Fibroblast of upper back skin (primary cell): ENCODE measurements at regions not wholly inside any gene's neighbourhood (a gene's known extent, or its start where the extent isn't known, plus 50 kb on each side); places are given as distances from the start of the nearest gene placed in this dataset.
"Not testable (repeated sequence)": the region's sequence is repeated elsewhere in the genome, so short reads cannot be mapped to it uniquely, and the experiment has no call there.

Source experiments
- DNase-seq: peaks from one replicate; pipeline ENCODE4 v3.0.0-alpha.2; 2013

DNA sequence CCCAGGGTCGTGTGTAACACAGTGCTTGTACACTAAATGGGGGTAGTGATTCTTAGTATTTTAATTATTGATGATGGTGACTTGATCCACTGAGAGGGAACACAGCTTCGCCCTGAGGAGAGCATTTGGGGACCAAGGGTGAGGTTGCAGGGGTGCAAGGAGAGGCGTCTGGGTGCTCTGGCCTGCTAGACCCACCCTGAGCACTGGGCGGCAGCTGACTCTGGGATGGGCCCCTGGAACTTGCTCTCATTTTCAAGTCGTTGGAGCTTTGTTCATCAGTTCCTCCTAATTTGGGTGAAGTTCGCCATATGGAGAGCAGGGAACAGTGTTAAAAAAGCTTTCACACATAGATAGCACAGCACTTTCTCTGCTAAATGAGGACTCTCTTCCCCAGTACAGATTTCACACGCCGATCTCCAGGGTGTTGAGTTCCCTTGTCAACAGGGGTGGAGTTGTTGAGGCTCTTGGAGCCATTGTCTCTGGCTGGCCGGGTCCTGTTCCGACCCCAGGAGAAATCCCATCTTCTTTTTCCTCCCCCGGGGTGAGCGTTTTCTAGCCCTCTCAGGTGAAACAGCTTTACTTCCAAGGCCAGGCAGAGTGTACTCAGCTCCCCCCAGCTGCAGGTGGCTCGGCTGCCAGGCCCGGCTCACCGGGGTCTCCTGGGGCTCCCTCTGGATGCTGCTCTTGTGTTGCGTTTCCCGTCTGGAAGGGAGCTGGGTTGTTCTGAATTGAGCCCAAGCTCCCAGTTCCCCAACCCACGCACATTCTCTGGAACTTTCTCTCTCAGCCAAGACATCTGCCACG lies 367.4 kb downstream of the RPS6KC1 start:
- DNase-seq: no peak

DNA sequence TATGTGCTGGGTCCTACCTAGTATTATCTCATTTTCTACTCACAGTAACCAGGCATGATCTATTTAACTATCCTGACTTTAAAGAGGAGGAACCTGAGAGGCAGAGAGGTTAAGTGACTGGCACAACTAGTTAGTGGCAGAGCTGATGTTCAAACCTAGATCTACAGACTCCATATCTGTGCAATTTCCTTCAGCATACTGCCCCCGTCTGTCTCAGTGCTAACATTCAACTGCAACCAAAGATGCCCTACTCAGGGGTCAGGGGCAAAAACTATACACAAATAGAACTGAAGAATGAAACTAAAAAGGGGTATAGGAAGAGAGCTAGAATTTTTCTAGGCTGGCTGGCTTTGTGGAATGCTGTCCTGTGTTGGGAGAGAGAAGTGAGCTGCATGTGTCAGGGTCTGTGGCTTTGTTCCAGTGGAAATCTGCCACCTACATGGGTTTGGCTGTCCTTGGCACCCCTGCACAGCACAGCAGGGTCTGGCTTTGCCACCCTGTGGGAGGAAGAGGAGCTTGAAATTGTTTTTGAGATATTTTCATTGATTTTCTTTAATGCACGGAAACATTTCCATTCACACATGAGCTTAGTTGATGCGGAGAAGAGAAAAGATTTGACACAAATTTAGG lies 368.5 kb downstream of the RPS6KC1 start:
- no peak for DNase-seq

DNA sequence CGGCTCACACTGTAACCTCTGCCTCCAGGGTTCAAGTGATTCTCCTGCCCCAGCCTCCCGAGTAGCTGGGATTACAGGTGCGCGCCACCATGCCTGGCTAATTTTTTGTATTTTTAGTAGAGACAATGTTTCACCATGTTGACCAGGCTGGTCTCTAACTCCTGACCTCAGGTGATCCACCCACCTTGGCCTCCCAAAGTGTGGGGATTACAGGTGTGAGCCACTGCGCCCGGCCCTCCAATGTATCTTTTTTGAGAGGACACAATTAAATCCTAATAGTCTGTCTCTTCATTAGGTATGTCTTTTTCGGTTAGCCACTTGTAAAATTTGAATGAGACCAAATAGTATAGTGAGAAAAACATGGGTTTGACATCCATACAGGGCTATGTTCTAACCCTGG lies 370.1 kb downstream of the RPS6KC1 start:
- not testable (repeated sequence) for DNase-seq

DNA sequence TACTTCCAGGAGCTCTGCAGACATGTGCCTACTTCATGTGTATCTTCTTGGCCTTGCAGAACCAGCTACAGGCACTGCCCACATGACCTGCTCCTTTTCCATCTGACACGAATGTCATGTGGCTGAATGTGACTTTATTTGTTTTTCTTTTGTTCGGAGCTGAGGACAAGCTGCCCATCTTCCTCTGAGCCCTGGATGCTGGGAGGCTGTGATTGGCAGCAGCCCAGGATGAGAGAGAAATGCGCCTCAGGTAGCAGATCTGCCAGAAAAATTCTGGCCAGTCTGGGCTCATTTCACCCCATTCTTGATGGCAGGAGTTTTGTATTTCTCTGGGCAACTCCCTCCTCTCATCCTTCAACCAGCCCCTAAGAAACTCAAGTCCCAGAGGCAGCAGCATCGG lies 372.0 kb downstream of the RPS6KC1 start:
- no peak for DNase-seq

DNA sequence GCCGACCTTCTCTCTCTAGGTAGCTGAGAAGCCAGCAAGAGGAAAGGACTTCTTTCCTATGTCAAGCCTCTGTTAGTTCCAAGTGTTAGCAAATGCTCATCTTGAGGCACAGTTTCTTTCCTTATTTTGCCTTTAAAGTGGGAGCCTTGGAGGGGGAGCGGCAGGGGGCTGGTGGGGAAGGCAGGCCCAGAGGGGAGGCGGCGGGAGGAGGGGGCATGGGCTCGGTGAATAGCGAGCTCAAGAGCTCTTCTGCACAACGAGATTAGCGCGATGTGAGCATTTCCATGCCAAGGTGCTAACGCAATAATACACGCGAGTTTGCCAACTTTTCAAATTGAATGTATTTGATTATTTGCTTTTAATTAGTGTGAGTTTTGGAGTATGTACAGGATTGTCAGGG lies 372.6 kb downstream of the RPS6KC1 start:
- DNase-seq: no peak

DNA sequence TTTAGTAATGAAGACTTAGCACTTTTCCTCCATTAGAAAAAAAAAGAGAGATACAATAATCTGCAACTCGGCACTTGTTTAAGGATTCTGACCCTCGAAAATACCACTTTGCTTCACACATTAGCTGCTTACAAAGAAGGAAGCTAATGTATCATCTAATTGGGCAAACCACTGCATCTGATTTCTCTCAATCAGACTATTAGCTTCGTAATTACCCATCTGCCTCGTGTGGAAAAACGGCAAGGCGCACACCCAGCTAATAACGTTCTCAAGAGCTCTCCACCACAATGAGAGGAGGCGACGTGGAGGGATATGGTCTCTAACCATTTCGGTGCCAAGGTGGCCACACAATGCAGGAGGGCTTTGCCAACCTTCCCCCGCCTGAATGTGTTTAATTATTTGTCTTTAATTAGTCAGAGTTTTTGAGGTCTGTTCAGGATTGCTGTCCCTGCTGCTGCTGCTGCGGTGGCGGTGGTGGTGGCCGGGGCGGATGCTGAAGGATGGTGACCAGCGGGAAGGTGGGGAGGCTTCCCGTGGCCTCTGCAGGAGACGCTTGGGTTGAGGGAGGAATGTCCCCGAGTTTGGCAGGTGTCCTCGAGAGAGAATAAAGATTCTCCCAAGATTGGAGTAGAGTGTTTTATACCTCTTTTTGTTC lies 374.5 kb downstream of the RPS6KC1 start:
- DNase-seq: no peak

DNA sequence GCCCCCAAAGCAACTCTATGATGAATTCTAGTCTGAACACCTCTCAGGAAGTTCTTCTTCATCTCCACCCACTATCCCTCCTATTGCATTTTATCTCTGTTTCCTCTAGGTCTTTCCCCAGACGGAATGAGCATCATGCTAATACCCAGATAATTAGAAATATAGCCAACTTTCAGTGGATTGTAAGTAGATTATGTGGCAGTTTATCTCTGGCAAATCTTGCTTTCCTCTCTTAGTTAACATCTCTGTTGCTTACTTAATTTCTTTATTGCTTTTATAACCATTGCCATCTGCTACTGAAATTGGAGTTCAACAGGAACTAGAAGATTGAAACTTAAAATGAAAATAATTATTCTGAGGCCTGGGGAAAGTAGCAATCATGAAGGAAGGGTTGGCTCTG lies 378.6 kb downstream of the RPS6KC1 start:
- DNase-seq: no peak

DNA sequence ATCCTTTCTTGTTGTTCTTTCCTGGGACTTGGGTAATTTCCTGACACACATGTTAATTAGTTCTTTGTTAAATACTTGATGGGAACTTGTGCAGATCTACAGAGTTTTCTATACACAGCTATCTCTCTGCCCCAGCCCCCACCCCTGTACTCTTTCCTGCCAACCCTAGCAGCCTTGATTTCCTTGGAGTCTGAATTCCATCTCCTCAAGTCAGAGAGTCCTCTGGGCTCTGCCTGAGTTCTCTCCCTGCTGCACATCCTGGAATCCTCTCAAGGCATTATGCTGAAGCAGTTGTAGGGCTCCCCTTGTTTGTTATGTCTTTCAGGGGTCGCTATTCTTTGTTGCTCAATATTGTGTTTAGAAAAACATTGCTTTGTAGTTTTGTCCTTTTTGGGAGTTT lies 384.7 kb downstream of the RPS6KC1 start:
- DNase-seq: no peak

DNA sequence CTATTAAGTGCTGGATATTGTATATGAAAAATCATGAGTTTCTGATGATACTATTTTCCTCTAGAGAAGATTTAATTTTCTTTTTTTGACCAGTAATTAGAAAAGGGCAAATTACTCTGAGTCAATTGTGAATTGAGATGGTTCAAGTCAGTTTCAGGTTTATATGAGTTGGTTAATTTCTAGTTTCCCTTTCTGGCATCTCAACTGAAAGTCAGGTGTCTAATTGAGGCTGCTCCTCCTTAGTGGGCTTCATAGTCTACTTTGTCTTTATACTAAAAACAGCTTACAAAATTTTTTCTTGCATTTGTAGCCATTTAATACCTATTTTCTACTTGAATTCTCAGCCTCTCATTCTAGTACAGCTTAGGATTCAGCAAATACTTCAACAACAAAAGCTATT lies 387.3 kb downstream of the RPS6KC1 start:
- no peak for DNase-seq

DNA sequence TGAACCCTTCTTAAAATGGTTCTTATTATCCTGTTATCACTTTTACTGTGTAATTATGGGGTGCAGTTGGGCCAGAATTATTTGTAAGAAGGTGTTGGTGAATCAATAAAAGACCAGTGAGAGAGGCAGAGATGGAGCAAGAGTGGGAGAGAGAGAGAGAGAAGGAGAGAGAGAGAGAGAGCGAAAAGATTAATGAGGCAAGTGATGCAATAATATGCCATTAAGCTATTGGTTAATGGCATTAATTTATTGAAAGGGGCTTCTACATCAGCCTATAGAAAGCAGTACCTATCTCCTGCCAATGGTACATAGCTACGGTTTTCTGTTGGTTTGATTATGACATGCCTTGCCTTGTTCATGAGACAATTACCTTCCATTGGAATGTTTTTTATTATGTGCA lies 388.7 kb downstream of the RPS6KC1 start:
- no peak for DNase-seq

DNA sequence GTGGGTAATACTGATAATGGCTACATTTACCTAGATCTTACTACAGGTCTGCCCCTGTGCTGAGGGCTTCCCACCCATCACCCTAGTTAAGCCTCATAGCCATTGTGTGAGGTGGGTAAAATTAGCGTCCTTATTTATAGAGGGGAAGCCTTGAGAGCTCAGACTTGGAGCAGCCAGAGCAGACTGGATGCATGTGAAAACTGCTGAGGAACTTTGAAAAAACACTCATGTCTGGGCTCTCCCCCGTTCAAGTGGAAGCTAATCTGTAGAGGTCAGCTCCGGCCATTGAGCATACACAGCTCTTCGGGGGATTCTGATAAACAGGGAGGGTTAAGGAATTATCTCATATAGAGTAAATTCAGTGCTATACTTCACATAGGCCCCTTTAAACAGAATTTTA lies 389.7 kb downstream of the RPS6KC1 start:
- DNase-seq: no peak

DNA sequence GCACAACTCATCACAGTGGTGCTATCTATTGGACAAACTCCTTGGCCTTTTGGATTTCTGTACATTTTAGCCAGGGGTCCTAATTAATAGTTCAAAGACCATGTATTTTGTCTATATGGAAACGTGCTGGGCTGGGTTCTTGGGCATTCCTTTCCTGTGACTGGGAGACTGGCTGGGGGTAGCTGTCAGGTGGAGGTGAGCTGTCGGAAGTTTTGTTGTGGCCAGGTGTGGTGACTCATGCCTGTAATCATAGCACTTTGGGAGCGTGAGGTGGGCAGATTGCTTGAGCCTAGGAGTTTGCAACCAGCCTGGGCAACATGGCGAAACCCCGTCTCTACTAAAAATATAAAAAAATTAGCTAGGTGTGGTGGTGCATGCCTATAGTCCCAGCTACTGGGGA lies 392.4 kb downstream of the RPS6KC1 start:
- no peak for DNase-seq

DNA sequence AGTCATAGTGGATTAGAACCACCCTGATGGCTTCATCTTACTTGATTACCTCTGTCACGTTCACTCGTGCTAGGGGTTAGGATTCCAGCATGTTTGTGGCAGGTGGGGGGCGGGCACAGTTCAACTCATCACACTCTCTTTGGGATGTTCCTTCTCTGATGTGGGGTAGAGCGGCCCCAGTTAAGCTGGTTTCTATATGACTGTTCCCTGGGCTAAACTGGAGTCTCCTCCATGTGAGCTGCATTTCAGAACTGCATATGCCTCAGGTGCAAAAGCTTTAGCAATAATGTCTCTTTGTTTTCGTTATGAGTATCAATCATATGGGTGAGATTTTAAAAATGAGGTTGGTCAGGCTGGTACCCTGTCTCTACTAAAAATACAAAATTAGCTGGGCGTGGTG lies 393.2 kb downstream of the RPS6KC1 start:
- no peak for DNase-seq

DNA sequence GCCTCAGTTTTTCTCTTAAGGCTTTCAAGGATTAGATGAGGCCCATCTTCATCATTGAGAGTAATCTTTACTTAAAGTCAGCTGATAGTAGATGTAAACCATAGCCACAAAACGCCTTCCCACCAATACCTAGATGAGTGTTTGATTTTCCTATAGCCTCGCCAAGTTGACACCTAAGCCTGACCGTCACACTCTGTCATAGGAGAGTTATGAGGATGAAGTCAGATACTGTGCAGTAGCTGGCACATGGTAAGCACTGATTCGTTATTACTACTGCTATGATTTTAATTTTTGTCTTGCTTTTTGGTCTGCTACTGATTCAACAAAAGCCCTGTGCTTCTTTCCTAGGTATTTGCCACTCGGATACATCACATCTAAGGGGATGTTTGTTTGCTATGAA lies 395.5 kb downstream of the RPS6KC1 start:
- no peak for DNase-seq

DNA sequence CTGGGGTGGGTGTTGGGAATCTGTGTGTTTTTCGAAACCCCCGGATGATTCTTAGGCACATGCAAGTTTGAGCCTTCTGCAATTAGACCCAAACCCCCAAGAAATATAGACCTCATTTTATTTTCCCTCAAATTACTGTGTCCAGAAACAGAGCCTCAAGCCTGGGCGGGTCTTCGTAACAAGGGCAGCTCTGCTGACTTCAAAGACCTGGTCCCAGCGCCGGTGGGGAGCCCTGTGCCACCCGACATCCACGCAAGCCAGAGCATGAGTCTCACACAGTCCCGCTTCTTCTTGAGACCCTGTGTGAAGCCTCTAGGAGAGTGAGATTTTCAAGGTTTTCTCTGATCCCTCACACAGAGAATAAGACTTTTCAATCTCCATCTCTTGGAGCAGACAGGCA lies 397.3 kb downstream of the RPS6KC1 start:
- DNase-seq: no peak

DNA sequence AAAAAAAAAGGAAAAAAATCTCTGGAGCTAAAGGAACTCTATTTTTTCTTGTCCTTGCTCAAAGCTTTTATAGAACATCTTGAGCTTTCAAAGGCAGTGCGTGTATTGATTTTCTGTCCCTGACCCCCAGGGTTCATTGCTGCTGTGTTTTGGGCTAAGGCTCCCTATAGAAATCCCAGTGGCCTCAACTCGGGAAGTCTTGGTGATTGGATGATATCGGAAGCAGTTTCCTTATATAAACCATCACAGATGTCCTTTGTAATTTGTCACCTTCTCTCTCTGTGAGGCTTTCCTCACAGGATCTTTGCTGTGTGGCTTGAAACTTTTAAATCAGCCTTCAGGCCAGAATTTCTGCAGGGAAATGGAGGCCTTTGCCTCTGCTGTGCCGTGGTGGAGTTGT lies 397.7 kb downstream of the RPS6KC1 start:
- no peak for DNase-seq

DNA sequence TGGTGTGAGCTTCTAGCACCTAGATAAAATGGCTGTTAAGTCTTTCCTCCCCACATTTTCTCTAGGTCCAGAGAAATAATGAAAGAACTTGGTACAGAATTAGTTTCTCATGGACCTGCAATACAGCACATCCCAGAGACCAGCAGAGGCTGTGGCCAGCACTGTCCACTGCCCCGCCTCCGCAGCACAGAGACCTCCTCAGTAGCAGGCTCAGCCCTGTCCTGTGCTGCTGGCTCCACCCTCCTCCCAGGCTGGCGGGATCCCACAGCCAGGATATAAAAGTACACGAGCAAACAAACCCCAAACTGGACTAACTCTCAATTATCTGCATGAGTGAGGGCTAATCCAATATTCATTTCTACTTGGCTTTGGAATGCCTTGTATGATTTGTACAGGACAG lies 401.5 kb downstream of the RPS6KC1 start:
- DNase-seq: no peak

DNA sequence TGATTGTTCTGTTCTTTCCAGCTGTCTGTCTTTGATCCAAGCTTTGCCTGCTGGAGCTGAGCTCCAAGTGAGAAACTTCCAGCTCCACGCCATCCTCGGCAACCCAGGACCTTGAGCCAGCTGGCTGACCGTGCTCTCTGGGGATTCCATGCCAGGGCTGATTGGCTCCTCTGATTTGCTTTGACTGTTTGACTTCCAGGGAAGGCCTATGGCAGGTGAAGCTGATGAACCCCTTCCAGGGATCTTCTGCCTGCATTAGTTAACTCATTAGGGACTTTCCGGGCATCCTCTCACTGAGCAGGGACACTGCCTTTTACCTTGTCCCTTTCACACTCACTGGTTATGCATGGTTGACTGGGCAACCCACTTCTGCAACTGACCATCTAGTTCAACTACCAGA lies 406.1 kb downstream of the RPS6KC1 start:
- peak; percentile 3 for DNase-seq

DNA sequence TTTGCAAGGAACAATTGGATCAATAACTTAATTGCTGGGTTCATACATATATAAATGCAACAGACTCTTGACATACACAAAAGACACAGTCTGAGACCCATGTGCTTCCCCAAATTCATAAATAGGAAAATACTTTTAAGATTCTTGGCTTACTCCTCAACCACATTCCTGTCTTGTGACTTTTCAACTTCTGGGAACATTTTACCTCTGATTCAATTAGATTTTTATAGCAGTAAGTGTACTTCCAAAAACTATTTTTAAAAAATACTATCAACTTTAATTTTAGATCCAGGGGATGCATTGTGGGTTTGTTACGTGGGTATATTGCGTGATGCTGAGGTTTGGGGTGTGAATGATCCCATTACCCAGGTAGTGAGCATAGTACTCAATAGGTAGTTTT lies 406.7 kb downstream of the RPS6KC1 start:
- peak; percentile 11 for DNase-seq

DNA sequence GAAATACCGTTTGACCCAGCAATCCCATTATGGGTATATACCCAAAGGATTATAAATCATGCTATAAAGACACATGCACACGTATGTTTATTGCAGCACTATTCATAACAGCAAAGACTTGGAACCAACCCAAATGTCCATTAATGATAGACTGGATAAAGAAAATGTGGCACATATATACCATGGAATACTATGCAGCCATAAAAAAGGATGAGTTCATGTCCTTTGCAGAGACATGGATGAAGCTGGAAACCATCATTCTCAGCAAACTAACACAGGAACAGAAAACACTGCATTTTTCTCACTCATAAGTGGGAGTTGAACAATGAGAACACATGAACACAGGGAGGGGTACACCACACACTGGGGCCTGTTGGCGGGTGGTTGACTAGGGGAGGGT lies 411.3 kb downstream of the RPS6KC1 start:
- DNase-seq: not testable (repeated sequence)

DNA sequence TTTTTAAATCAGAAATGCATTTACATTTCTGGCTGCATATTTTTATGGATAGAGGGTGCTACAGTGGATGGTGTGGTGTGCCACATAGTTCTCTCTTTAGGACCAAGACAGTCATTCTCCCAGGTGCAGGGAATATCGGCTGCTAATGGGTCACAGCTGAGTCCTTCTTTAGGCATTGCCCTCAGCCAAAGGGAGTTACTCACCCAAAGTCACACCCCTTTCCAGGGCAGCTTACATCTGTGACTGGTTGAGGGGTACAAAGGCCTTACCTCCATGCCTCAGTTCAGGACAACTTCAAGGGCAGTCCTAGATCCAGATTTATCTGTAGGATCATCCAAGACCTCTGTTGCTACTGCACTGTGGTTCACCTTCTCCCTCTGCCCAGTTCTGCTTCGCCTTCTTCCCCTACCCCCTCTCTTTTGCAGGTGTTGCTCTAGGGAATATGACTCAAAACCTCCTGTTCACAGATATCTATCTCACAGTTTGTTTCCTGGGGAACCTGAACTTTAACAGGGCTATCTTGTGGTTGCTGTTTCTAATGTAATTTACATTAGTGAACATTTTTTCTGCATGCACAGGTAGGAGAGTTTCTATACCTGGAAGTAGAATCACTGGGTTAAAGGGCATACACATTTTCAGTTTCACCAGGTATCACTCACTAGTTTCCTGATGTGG lies 413.9 kb downstream of the RPS6KC1 start:
- DNase-seq: no peak

DNA sequence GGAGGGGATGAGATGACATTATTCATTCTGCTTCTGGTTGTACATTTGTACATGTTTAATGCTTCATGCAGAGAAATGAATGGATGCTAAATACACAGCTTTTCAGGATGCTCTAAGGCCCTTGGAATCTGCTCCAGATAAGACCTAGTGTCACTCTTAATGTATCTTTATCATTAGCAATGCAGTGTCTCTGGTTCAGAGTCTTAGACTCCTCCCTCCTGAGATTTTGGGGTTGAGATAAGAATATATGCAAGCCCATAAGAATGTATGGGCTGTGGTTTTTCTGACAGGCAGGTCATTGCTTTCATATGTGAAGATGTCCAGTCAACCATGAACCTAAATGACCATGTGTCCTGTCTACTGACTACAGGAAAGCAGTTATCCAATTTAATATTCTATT lies 415.5 kb downstream of the RPS6KC1 start:
- no peak for DNase-seq

DNA sequence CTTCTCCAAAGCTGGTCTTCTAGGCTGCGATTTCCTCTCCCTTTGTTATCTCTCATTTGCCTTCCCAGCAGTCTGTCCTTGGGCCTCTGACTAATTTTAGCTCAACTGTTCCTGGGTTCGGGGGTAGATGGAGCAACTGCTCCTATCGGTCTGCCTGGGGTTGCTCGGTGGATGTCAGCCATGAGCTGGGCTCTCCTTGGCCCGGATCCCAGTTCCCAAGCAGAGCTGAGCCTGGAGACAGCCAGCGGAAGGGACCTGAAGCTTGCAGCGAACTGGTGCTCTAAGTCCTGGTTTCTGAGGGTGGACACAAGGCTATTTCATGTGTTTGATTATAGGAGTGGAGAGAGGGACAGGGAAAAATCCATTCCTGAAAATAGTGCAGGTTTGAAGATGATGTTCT lies 423.0 kb downstream of the RPS6KC1 start:
- no peak for DNase-seq

DNA sequence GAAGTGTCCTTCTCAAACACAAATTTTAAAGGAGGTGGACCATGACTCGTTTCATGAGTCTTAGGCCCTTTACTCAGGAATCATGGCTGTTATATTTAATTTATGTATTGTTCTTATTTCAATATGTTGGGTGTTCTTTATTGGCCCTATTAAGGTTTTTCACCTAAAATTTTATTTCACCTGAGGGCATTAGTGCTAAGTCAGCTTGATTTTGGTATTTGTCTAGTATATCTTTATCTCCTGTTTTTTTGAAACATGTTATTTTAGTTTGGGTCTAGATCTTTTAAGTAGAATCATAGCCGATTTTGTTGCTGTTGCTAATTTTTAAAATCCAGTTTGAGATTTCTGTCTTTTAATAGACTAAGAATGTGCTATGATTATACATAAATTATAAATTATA lies 430.4 kb downstream of the RPS6KC1 start:
- DNase-seq: no peak
